ENCODE measurements at regions not wholly inside any gene's neighbourhood (a gene's known extent, or its start where the extent isn't known, plus 50 kb on each side); places are given as distances from the start of the nearest gene placed in this dataset.
"Not testable (repeated sequence)": the region's sequence is repeated elsewhere in the genome, so short reads cannot be mapped to it uniquely, and the experiment has no call there.

GRCh38 chr5:90338712-90339372 is 70.7 kb downstream of the CETN3 start:
- DNase-seq (ENCODE audit: low read depth, low spot score): no peak

GRCh38 chr5:90337449-90338052 is 72.0 kb downstream of the CETN3 start:
- DNase-seq (ENCODE audit: low read depth, low spot score): no peak

GRCh38 chr5:90336752-90337151 is 72.8 kb downstream of the CETN3 start:
- no peak for DNase-seq (ENCODE audit: low read depth, low spot score)

- no peak for DNase-seq (ENCODE audit: low read depth, low spot score)
These were observed 74.8 kb downstream of the CETN3 start for GRCh38 chr5:90334741-90335140.

GRCh38 chr5:90329911-90330310 is 79.6 kb downstream of the CETN3 start:
- no peak for DNase-seq (ENCODE audit: low read depth, low spot score)

- no peak for DNase-seq (ENCODE audit: low read depth, low spot score)
These were observed 82.6 kb downstream of the CETN3 start for GRCh38 chr5:90326995-90327394.

- no peak for DNase-seq (ENCODE audit: low read depth, low spot score)
These were observed 84.5 kb downstream of the CETN3 start for GRCh38 chr5:90325093-90325492.

- DNase-seq (ENCODE audit: low read depth, low spot score): not testable (repeated sequence)
These were observed 89.2 kb downstream of the CETN3 start for GRCh38 chr5:90320348-90320747.

GRCh38 chr5:90312027-90312426 is 97.5 kb downstream of the CETN3 start:
- no peak for DNase-seq (ENCODE audit: low read depth, low spot score)

GRCh38 chr5:90311401-90311800 is 98.2 kb downstream of the CETN3 start:
- no peak for DNase-seq (ENCODE audit: low read depth, low spot score)

GRCh38 chr5:90308787-90309585 is 100.6 kb downstream of the CETN3 start:
- DNase-seq (ENCODE audit: low read depth, low spot score): no peak

GRCh38 chr5:90307782-90308181 is 101.8 kb downstream of the CETN3 start:
- no peak for DNase-seq (ENCODE audit: low read depth, low spot score)

- DNase-seq (ENCODE audit: low read depth, low spot score): no peak
These were observed 102.2 kb downstream of the CETN3 start for GRCh38 chr5:90307322-90307721.

- no peak for DNase-seq (ENCODE audit: low read depth, low spot score)
These were observed 102.9 kb downstream of the CETN3 start for GRCh38 chr5:90306613-90307012.

GRCh38 chr5:90305041-90305720 is 104.4 kb downstream of the CETN3 start:
- no peak for DNase-seq (ENCODE audit: low read depth, low spot score)

- no peak for DNase-seq (ENCODE audit: low read depth, low spot score)
These were observed 108.3 kb downstream of the CETN3 start for GRCh38 chr5:90301248-90301647.

GRCh38 chr5:90297045-90297764 is 112.4 kb downstream of the CETN3 start:
- DNase-seq (ENCODE audit: low read depth, low spot score): no peak

- DNase-seq (ENCODE audit: low read depth, low spot score): no peak
These were observed 115.0 kb downstream of the CETN3 start for GRCh38 chr5:90294604-90295003.

- no peak for DNase-seq (ENCODE audit: low read depth, low spot score)
These were observed 115.6 kb downstream of the CETN3 start for GRCh38 chr5:90293931-90294330.

GRCh38 chr5:90290648-90291047 is 118.9 kb downstream of the CETN3 start:
- no peak for DNase-seq (ENCODE audit: low read depth, low spot score)

GRCh38 chr5:90289837-90290236 is 119.7 kb downstream of the CETN3 start:
- no peak for DNase-seq (ENCODE audit: low read depth, low spot score)

GRCh38 chr5:90287036-90287435 is 122.5 kb downstream of the CETN3 start:
- no peak for DNase-seq (ENCODE audit: low read depth, low spot score)

Measured in smooth muscle cell of the brain vasculature (primary cell).